PC-3 (cell line): ENCODE measurements at regions not wholly inside any gene's neighbourhood (a gene's known extent, or its start where the extent isn't known, plus 50 kb on each side); places are given as distances from the start of the nearest gene placed in this dataset.

ENCODE experiments used
- ATAC-seq: fragments of 200-7000 bp; cut with Tn5 transposase; 2 replicates; pipeline ENCODE4 v1.9.1; 2020; ENCODE audit warnings: mild to moderate bottlenecking, moderate library complexity
- BruUV-seq: library from RNA; stranded (reverse); fragments of 400-500 nt; replicated peaks from 2 replicates; lab custom pipeline; 2021; lab: Mats Ljungman, UMichigan
- CTCF ChIA-PET: fragments of 300-600 bp; sonication (Branson Sonifier 250); formaldehyde crosslinking; loops from one replicate; lab custom pipeline; 2022; ENCODE audit warnings: antibody characterized with exemption; lab: Charles Lee
- POLR2A ChIA-PET: fragments of 300-600 bp; sonication (Branson Sonifier 250); formaldehyde crosslinking; loops from one replicate; lab custom pipeline; 2022; ENCODE audit warnings: antibody characterized with exemption; ENCODE audit not compliant: unreplicated experiment; lab: Charles Lee
- DNase-seq: peaks from one replicate; pipeline ENCODE4 v3.0.0-alpha.2; 2015
- H2AFZ ChIP-seq: fragments of 300-600 bp; sonication (generic); 2 replicates; pipeline ENCODE4 v1.6.0; 2016; ENCODE audit warnings: antibody characterized with exemption, low read length
- H3F3A ChIP-seq: fragments of 300-600 bp; sonication (generic); one replicate; pipeline ENCODE4 v1.6.0; 2017; ENCODE audit warnings: antibody characterized with exemption, low read length, control low read depth, mild to moderate bottlenecking; ENCODE audit not compliant: unreplicated experiment
- H3K27ac ChIP-seq: fragments of 300-600 bp; sonication (generic); 2 replicates; pipeline ENCODE4 v1.5.1; 2016; ENCODE audit warnings: mild to moderate bottlenecking, low read length
- H3K27me3 ChIP-seq: fragments of 300-600 bp; sonication (generic); 2 replicates; pipeline ENCODE4 v1.6.1; 2016; ENCODE audit warnings: low read length, mixed read lengths
- H3K36me3 ChIP-seq: fragments of 300-600 bp; sonication (generic); 2 replicates; pipeline ENCODE4 v1.6.1; 2016; ENCODE audit warnings: low read depth, mixed run types, low read length, mixed read lengths
- H3K4me1 ChIP-seq: fragments of 300-600 bp; sonication (generic); 2 replicates; pipeline ENCODE4 v1.5.1; 2016; ENCODE audit warnings: low read length; ENCODE audit not compliant: insufficient read depth
- H3K4me2 ChIP-seq: fragments of 300-600 bp; sonication (generic); 2 replicates; pipeline ENCODE4 v1.6.0; 2016; ENCODE audit warnings: low read length
- H3K4me3 ChIP-seq: fragments of 300-600 bp; sonication (generic); 2 replicates; pipeline ENCODE4 v1.5.1; 2016; ENCODE audit warnings: mild to moderate bottlenecking, low read length, mixed read lengths
- H3K79me2 ChIP-seq: fragments of 300-600 bp; sonication (generic); 2 replicates; pipeline ENCODE4 v1.6.1; 2017; ENCODE audit warnings: low read length, mixed read lengths
- H3K9ac ChIP-seq: fragments of 300-600 bp; sonication (generic); 2 replicates; pipeline ENCODE4 v1.6.0; 2016; ENCODE audit warnings: mild to moderate bottlenecking, low read length
- H3K9me2 ChIP-seq: fragments of 300-600 bp; sonication (generic); replicated peaks from 2 replicates; pipeline ENCODE4 v1.6.1; 2016; ENCODE audit warnings: mixed run types, low read length, mixed read lengths
- H3K9me3 ChIP-seq: fragments of 300-600 bp; sonication (generic); 2 replicates; pipeline ENCODE4 v1.6.1; 2016; ENCODE audit warnings: low read length, mixed read lengths
- H4K20me1 ChIP-seq: fragments of 300-600 bp; sonication (generic); 2 replicates; pipeline ENCODE4 v1.6.1; 2016; ENCODE audit warnings: low read length, mixed read lengths
- EZH2 ChIP-seq: fragments of 300-600 bp; sonication (generic); IDR thresholded peaks from one replicate; pipeline ENCODE4 v1.6.1; 2017; ENCODE audit warnings: antibody characterized with exemption, mild to moderate bottlenecking, low read length; ENCODE audit not compliant: unreplicated experiment
- EZH2phosphoT487 ChIP-seq: fragments of 300-600 bp; sonication (generic); IDR thresholded peaks from 2 replicates; pipeline ENCODE4 v1.6.1; 2018; ENCODE audit warnings: mild to moderate bottlenecking, antibody characterized with exemption, low read length, borderline replicate concordance
- intact Hi-C: fragments of 100-400 bp; cut with micrococcal nuclease; formaldehyde crosslinking; loops from 2 replicates; pipeline ENCODE4 v1.9.0; 2023
- TF ChIP-seq, protein P1 (sequence below): fragments of 300-600 bp; sonication (generic); conservative IDR thresholded peaks from 2 replicates; pipeline ENCODE4 v1.5.1; 2017; ENCODE audit warnings: antibody characterized with exemption, low read depth, mild to moderate bottlenecking, low read length

- BruUV-seq: no TSS peak
- no peaks in the 10 kb centered on the region for H3K9me3 ChIP-seq
- H3K9me2 ChIP-seq: no peaks in the 10 kb centered on the region
- POLR2A ChIA-PET: no interaction called here
- DNase-seq (no peak), ATAC-seq (no peak)
- no peaks in the 10 kb centered on the region for H3K36me3 ChIP-seq
- H3K4me2 ChIP-seq: no peak overlapping the region
- no peak overlapping the region for H3K9ac ChIP-seq
- CTCF ChIA-PET: no interaction called here
- no peak overlapping the region for H2AFZ ChIP-seq
- no peaks in the 10 kb centered on the region for H3K4me1 ChIP-seq
- no peak overlapping the region for H3K4me3 ChIP-seq
- H3F3A ChIP-seq: no peaks in the 10 kb centered on the region
- no peaks in the 10 kb centered on the region for H4K20me1 ChIP-seq
- no peaks in the 10 kb centered on the region for H3K79me2 ChIP-seq
- H3K27me3 ChIP-seq: no peaks in the 10 kb centered on the region
- H3K27ac ChIP-seq: no peak overlapping the region
- TF ChIP-seq EZH2 (no peak), EZH2phosphoT487 (no peak)
- TF ChIP-seq, protein P1, sequence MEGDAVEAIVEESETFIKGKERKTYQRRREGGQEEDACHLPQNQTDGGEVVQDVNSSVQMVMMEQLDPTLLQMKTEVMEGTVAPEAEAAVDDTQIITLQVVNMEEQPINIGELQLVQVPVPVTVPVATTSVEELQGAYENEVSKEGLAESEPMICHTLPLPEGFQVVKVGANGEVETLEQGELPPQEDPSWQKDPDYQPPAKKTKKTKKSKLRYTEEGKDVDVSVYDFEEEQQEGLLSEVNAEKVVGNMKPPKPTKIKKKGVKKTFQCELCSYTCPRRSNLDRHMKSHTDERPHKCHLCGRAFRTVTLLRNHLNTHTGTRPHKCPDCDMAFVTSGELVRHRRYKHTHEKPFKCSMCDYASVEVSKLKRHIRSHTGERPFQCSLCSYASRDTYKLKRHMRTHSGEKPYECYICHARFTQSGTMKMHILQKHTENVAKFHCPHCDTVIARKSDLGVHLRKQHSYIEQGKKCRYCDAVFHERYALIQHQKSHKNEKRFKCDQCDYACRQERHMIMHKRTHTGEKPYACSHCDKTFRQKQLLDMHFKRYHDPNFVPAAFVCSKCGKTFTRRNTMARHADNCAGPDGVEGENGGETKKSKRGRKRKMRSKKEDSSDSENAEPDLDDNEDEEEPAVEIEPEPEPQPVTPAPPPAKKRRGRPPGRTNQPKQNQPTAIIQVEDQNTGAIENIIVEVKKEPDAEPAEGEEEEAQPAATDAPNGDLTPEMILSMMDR: no peak
- intact Hi-C loops: no loop called here
Observed at GRCh38 chr4:63492515-63492914, 916.7 kb downstream of the TECRL start.

DNA sequence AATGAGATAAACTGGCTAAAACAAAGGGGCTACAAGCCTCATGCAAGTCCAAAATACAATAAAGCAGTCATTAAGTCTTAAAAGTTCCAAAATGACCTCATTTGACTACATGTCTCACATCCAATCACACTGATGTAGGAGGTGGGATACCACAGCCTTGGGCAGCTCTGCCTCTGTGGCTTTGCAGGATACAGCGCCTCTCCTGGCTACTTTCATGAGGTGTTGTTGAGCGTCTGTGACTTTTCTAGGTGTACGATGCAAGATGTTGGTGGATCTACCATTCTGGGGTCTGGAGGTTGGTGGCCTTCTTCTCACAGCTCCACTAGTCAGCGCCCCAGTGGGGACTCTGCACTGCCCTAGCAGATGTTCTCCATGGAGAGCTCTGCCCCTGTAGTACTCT, 944.9 kb downstream of the TECRL start:
- no peak overlapping the region for H3K9ac ChIP-seq
- H3K27ac ChIP-seq: no peak overlapping the region
- DNase-seq (no peak), ATAC-seq (no peak)
- no peak overlapping the region for H3K4me2 ChIP-seq
- CTCF ChIA-PET: no interaction called here
- POLR2A ChIA-PET: no interaction called here
- BruUV-seq: no TSS peak
- no peak overlapping the region for H3K4me3 ChIP-seq
- H2AFZ ChIP-seq: no peak overlapping the region
- H3K79me2 ChIP-seq: no peaks in the 10 kb centered on the region
- H3K9me3 ChIP-seq: no peaks in the 10 kb centered on the region
- intact Hi-C loops: no loop called here
- H3K4me1 ChIP-seq: no peaks in the 10 kb centered on the region
- no peaks in the 10 kb centered on the region for H3F3A ChIP-seq
- TF ChIP-seq EZH2phosphoT487 (no peak), EZH2 (no peak)
- TF ChIP-seq, protein P1: no peak
- H3K27me3 ChIP-seq: no peaks in the 10 kb centered on the region
- H3K9me2 ChIP-seq: no peaks in the 10 kb centered on the region
- no peaks in the 10 kb centered on the region for H4K20me1 ChIP-seq
- no peaks in the 10 kb centered on the region for H3K36me3 ChIP-seq

DNA sequence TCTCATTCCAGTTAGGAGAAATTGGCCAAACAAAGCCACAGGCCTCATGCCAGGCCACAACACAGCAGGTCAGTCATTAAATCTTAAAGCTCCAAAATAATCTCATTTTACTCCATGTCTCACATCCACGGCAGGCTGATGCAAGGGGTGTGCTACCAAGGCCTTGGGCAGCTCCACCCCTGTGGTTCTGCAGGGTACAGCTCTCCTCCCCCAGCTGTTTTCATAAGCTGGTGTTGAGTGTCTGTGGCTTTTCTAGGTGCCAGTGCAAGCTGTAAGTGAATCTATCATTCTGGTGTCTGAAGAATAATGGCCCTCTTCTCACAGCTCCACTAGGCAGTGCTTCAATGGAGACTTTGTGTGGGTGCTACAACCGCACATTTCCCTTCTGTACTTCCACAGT, 949.2 kb downstream of the TECRL start:
- Histone ChIP-seq H3K4me2 (no peak overlapping the region), H2AFZ (no peak overlapping the region), H3K27ac (no peak overlapping the region), H3K9me3 (no peaks in the 10 kb centered on the region), H3K9ac (no peak overlapping the region), H3K27me3 (no peaks in the 10 kb centered on the region), H3F3A (no peaks in the 10 kb centered on the region), H3K79me2 (no peaks in the 10 kb centered on the region), H3K4me3 (no peak overlapping the region), H3K4me1 (no peaks in the 10 kb centered on the region), H4K20me1 (no peaks in the 10 kb centered on the region), H3K36me3 (no peaks in the 10 kb centered on the region), H3K9me2 (no peaks in the 10 kb centered on the region)
- ATAC-seq (no peak), DNase-seq (no peak)
- intact Hi-C loops: no loop called here
- POLR2A ChIA-PET: no interaction called here
- BruUV-seq: no TSS peak
- no peak for TF ChIP-seq EZH2
- CTCF ChIA-PET: no interaction called here
